HUDEP-2 (cell line): ENCODE measurements at regions not wholly inside any gene's neighbourhood (a gene's known extent, or its start where the extent isn't known, plus 50 kb on each side); places are given as distances from the start of the nearest gene placed in this dataset.
"Not testable (repeated sequence)": the region's sequence is repeated elsewhere in the genome, so short reads cannot be mapped to it uniquely, and the experiment has no call there.

Experiments
- DNase-seq, 76 experiments: peaks; one replicate each; lab custom pipeline; 2025; ENCODE audit not compliant: unreplicated experiment in 76 of 76; lab: John Stamatoyannopoulos, UW

- DNase-seq = no peak
Observed at GRCh38 chr6:121682666-121683065, 247.2 kb downstream of the GJA1 start.

- not testable (repeated sequence) for DNase-seq
Observed at GRCh38 chr6:121685806-121686205, 250.4 kb downstream of the GJA1 start.

- no peak for DNase-seq
Observed at GRCh38 chr6:121686611-121687023, 251.2 kb downstream of the GJA1 start.

GRCh38 chr6:121688974-121689373 is 253.5 kb downstream of the GJA1 start:
- DNase-seq = no peak

GRCh38 chr6:121691126-121691551 is 255.7 kb downstream of the GJA1 start:
- DNase-seq = no peak

- DNase-seq = no peak
Observed at GRCh38 chr6:121694389-121694788, 258.9 kb downstream of the GJA1 start.

GRCh38 chr6:121694801-121695251 is 259.4 kb downstream of the GJA1 start:
- DNase-seq = no peak

- DNase-seq = no peak
Observed at GRCh38 chr6:121695329-121695728, 259.9 kb downstream of the GJA1 start.

- no peak for DNase-seq
Observed at GRCh38 chr6:121697921-121698320, 262.5 kb downstream of the GJA1 start.

- no peak for DNase-seq
Observed at GRCh38 chr6:121698617-121699016, 263.2 kb downstream of the GJA1 start.

- not testable (repeated sequence) for DNase-seq
Observed at GRCh38 chr6:121703129-121703528, 267.7 kb downstream of the GJA1 start.

- no peak for DNase-seq
Observed at GRCh38 chr6:121711472-121711871, 276.0 kb downstream of the GJA1 start.

GRCh38 chr6:121717686-121718085 is 282.2 kb downstream of the GJA1 start:
- DNase-seq = no peak

- DNase-seq = not testable (repeated sequence)
Observed at GRCh38 chr6:121720867-121721266, 285.4 kb downstream of the GJA1 start.

- DNase-seq = no peak
Observed at GRCh38 chr6:121723623-121724022, 288.2 kb downstream of the GJA1 start.

- no peak for DNase-seq
Observed at GRCh38 chr6:121724576-121724975, 289.1 kb downstream of the GJA1 start.

- no peak for DNase-seq
Observed at GRCh38 chr6:121726596-121726995, 291.1 kb downstream of the GJA1 start.

- no peak for DNase-seq
Observed at GRCh38 chr6:121730616-121731015, 295.2 kb downstream of the GJA1 start.

GRCh38 chr6:121731381-121731780 is 295.9 kb downstream of the GJA1 start:
- DNase-seq = no peak

- DNase-seq = no peak
Observed at GRCh38 chr6:121732641-121733040, 297.2 kb downstream of the GJA1 start.

- no peak for DNase-seq
Observed at GRCh38 chr6:121733234-121733633, 297.8 kb downstream of the GJA1 start.

GRCh38 chr6:121740188-121740587 is 304.7 kb downstream of the GJA1 start:
- not testable (repeated sequence) for DNase-seq

GRCh38 chr6:121743691-121744090 is 308.2 kb downstream of the GJA1 start:
- DNase-seq = no peak
